ENCODE measurements at regions not wholly inside any gene's neighbourhood (a gene's known extent, or its start where the extent isn't known, plus 50 kb on each side); places are given as distances from the start of the nearest gene placed in this dataset.

- ChIA-PET CTCF (interaction anchor here (0.6 to 1.0 kb wide), 2 partner anchors 10 to 175 kb away, joined by 3 read pairs; no protein-coding TSS in a partner anchor), POLR2A (no interaction called here)
- Mint-ChIP-seq H3K27ac (no peak overlapping the region; the same call in 1 of the 2 replicates), H3K4me1 (peaks cover 29% of the 10 kb centered on the region), H3K27me3 (ENCODE audit: low read depth) (no peaks in the 10 kb centered on the region), H3K4me3 (no peak overlapping the region), H3K36me3 (peaks cover 5% of the 10 kb centered on the region), H3K9me3 (peaks cover 7% of the 10 kb centered on the region)
- ATAC-seq (no peak), DNase-seq (ENCODE audit: low spot score) (no peak)
- TF ChIP-seq USF2 (CRISPR knock-in tag; IDR thresholded peaks at IDR 0.05) (peak; percentile 50), ERG (CRISPR knock-in tag; IDR thresholded peaks at IDR 0.05) (no peak), ZNF423 (CRISPR knock-in tag; IDR thresholded peaks at IDR 0.05) (peak; percentile 24; the same call in 1 of the 2 replicates)
Observed at GRCh38 chr17:15101175-15101574, 164.0 kb downstream of the PMP22 start.

- H3K9me3 Mint-ChIP-seq: peaks cover 11% of the 10 kb centered on the region
- H3K27me3 Mint-ChIP-seq (ENCODE audit: low read depth): no peaks in the 10 kb centered on the region
- H3K27ac Mint-ChIP-seq: no peak overlapping the region
- DNase-seq (ENCODE audit: low spot score) (no peak), ATAC-seq (no peak)
- CTCF ChIA-PET: no interaction called here
- peaks cover 29% of the 10 kb centered on the region for H3K4me1 Mint-ChIP-seq
- TF ChIP-seq MAX (CRISPR knock-in tag; IDR thresholded peaks at IDR 0.05): no peak
- no peak for TF ChIP-seq NR1H2 (CRISPR knock-in tag; IDR thresholded peaks at IDR 0.05)
- TF ChIP-seq TEAD1 (CRISPR knock-in tag; IDR thresholded peaks at IDR 0.05): no peak
- TF ChIP-seq GABPB1 (CRISPR knock-in tag; IDR thresholded peaks at IDR 0.05): no peak
- TF ChIP-seq JAZF1 (CRISPR knock-in tag; IDR thresholded peaks at IDR 0.05): no peak
- TF ChIP-seq ELF4 (CRISPR knock-in tag; IDR thresholded peaks at IDR 0.05; ENCODE audit: low read depth): no peak
- no peak for TF ChIP-seq FOXP4 (CRISPR knock-in tag; IDR thresholded peaks at IDR 0.05)
- no peak for TF ChIP-seq SP1 (CRISPR knock-in tag; conservative IDR thresholded peaks at IDR 0.05)
- no peak for TF ChIP-seq E2F1 (CRISPR knock-in tag; IDR thresholded peaks at IDR 0.05)
- no peak for TF ChIP-seq RELA (CRISPR knock-in tag; IDR thresholded peaks at IDR 0.05; ENCODE audit: borderline replicate concordance)
- peaks cover 5% of the 10 kb centered on the region for H3K36me3 Mint-ChIP-seq
- POLR2A ChIA-PET: no interaction called here
- H3K4me3 Mint-ChIP-seq: no peak overlapping the region
Observed at GRCh38 chr17:15096511-15096910, 168.6 kb downstream of the PMP22 start.

GRCh38 chr17:15095935-15096334 is 169.2 kb downstream of the PMP22 start:
- H3K27me3 Mint-ChIP-seq (ENCODE audit: low read depth): no peaks in the 10 kb centered on the region
- ChIA-PET POLR2A (no interaction called here), CTCF (no interaction called here)
- DNase-seq (ENCODE audit: low spot score) (no peak), ATAC-seq (no peak)
- peaks cover 11% of the 10 kb centered on the region for H3K9me3 Mint-ChIP-seq
- no peak overlapping the region for H3K4me3 Mint-ChIP-seq
- no peak overlapping the region for H3K27ac Mint-ChIP-seq
- H3K4me1 Mint-ChIP-seq: peaks cover 25% of the 10 kb centered on the region
- H3K36me3 Mint-ChIP-seq: peaks cover 5% of the 10 kb centered on the region
- TF ChIP-seq USF2 (CRISPR knock-in tag; IDR thresholded peaks at IDR 0.05) (no peak), FOXJ3 (CRISPR knock-in tag; IDR thresholded peaks at IDR 0.05; ENCODE audit: borderline replicate concordance) (no peak), ARID4B (CRISPR knock-in tag; IDR thresholded peaks at IDR 0.05; ENCODE audit: borderline replicate concordance) (no peak), ATF6 (CRISPR knock-in tag; IDR thresholded peaks at IDR 0.05) (no peak), IRF1 (CRISPR knock-in tag; IDR thresholded peaks at IDR 0.05) (no peak), TEAD1 (CRISPR knock-in tag; IDR thresholded peaks at IDR 0.05) (no peak), ZBTB21 (CRISPR knock-in tag; IDR thresholded peaks at IDR 0.05; ENCODE audit: borderline replicate concordance) (no peak)

All from WTC11 (cell line).